DOHH2 (cell line): ENCODE measurements at regions not wholly inside any gene's neighbourhood (a gene's known extent, or its start where the extent isn't known, plus 50 kb on each side); places are given as distances from the start of the nearest gene placed in this dataset.

Source experiments
- H3F3A ChIP-seq: fragments of 200-600 bp; sonication (generic), shearing (Covaris generic); 2 replicates; pipeline ENCODE4 v1.6.0; 2016; ENCODE audit warnings: antibody characterized with exemption, mild to moderate bottlenecking; ENCODE audit not compliant: control insufficient read depth, insufficient read depth
- H3K27ac ChIP-seq: fragments of 200-600 bp; sonication (generic); 2 replicates; pipeline ENCODE4 v1.5.1; 2014; ENCODE audit warnings: low read depth, mild to moderate bottlenecking, low read length, moderate library complexity
- H3K27me3 ChIP-seq: fragments of 200-600 bp; sonication (generic); 2 replicates; pipeline ENCODE4 v1.6.1; 2014; ENCODE audit warnings: mild to moderate bottlenecking, low read length, mixed read lengths; ENCODE audit not compliant: control insufficient read depth
- H3K36me3 ChIP-seq: fragments of 200-600 bp; sonication (generic); 2 replicates; pipeline ENCODE4 v1.6.1; 2014; ENCODE audit warnings: mild to moderate bottlenecking, low read length, moderate library complexity, mixed read lengths; ENCODE audit not compliant: control insufficient read depth
- H3K4me1 ChIP-seq: fragments of 200-600 bp; sonication (generic); 2 replicates; pipeline ENCODE4 v1.6.1; 2014; ENCODE audit warnings: mild to moderate bottlenecking, low read length, mixed read lengths; ENCODE audit not compliant: control insufficient read depth
- H3K4me2 ChIP-seq: fragments of 200-600 bp; sonication (generic); 2 replicates; pipeline ENCODE4 v1.6.0; 2014; ENCODE audit warnings: mild to moderate bottlenecking, low read length, moderate library complexity
- H3K4me3 ChIP-seq: fragments of 200-600 bp; sonication (generic); 2 replicates; pipeline ENCODE4 v1.5.1; 2014; ENCODE audit warnings: mild to moderate bottlenecking, low read length, mixed read lengths
- H3K79me2 ChIP-seq: fragments of 200-600 bp; sonication (generic); 2 replicates; pipeline ENCODE4 v1.6.1; 2014; ENCODE audit warnings: mild to moderate bottlenecking, low read length, mixed read lengths; ENCODE audit not compliant: control insufficient read depth
- H3K9me2 ChIP-seq: fragments of 200-600 bp; sonication (generic); replicated peaks from 2 replicates; pipeline ENCODE4 v1.6.1; 2014; ENCODE audit warnings: mild to moderate bottlenecking, low read length, mixed read lengths; ENCODE audit not compliant: control insufficient read depth
- H3K9me3 ChIP-seq: fragments of 200-600 bp; sonication (generic); 2 replicates; pipeline ENCODE4 v1.6.1; 2014; ENCODE audit warnings: antibody characterized with exemption, low read length, mixed read lengths; ENCODE audit not compliant: control insufficient read depth, insufficient read depth
- H4K20me1 ChIP-seq: fragments of 200-600 bp; sonication (generic); 2 replicates; pipeline ENCODE4 v1.6.0; 2014; ENCODE audit warnings: low read depth, mild to moderate bottlenecking, antibody characterized with exemption, low read length, moderate library complexity; ENCODE audit not compliant: control insufficient read depth, insufficient read depth
- CTCF ChIP-seq: fragments of 200-600 bp; sonication (generic); IDR thresholded peaks from one replicate; pipeline ENCODE4 v1.5.1; 2014; ENCODE audit warnings: antibody characterized with exemption, mild to moderate bottlenecking, low read depth, low read length; ENCODE audit not compliant: poor library complexity, severe bottlenecking
- EZH2phosphoT487 ChIP-seq: fragments of 200-600 bp; sonication (generic); IDR thresholded peaks from 2 replicates; pipeline ENCODE4 v1.6.1; 2017; ENCODE audit warnings: borderline replicate concordance, mild to moderate bottlenecking, antibody characterized with exemption, low read length, moderate library complexity, mixed read lengths

DNA sequence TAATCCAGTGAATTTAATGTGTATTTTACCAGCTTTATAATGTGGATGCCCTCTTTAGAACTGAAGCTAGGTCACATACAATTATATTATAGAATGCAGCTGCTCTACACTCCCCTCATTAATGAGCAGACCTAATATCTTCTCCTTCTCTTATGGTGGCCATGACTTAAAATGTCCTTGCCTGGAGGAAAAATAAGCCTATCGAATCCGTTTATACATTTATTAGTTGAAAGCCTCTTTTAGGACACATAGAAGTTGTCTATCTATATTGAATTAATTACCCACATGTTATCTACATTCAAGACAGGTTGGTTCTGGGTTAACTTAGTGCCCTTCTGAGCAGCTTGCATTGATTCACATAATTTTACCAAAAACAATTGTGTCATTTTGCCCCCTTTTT is 1716.8 kb downstream of the HACE1 start:
- no peaks in the 10 kb centered on the region for H3K27me3 ChIP-seq
- H3K36me3 ChIP-seq = no peaks in the 10 kb centered on the region
- TF ChIP-seq EZH2phosphoT487 = no peak
- TF ChIP-seq CTCF = no peak
- H3K4me1 ChIP-seq = no peaks in the 10 kb centered on the region
- no peaks in the 10 kb centered on the region for H3K79me2 ChIP-seq
- H3K9me2 ChIP-seq = no peaks in the 10 kb centered on the region
- no peak overlapping the region for H3K4me3 ChIP-seq
- H3K27ac ChIP-seq = no peak overlapping the region
- H3K4me2 ChIP-seq = no peak overlapping the region
- H3F3A ChIP-seq = no peaks in the 10 kb centered on the region
- H4K20me1 ChIP-seq = no peaks in the 10 kb centered on the region
- no peaks in the 10 kb centered on the region for H3K9me3 ChIP-seq

DNA sequence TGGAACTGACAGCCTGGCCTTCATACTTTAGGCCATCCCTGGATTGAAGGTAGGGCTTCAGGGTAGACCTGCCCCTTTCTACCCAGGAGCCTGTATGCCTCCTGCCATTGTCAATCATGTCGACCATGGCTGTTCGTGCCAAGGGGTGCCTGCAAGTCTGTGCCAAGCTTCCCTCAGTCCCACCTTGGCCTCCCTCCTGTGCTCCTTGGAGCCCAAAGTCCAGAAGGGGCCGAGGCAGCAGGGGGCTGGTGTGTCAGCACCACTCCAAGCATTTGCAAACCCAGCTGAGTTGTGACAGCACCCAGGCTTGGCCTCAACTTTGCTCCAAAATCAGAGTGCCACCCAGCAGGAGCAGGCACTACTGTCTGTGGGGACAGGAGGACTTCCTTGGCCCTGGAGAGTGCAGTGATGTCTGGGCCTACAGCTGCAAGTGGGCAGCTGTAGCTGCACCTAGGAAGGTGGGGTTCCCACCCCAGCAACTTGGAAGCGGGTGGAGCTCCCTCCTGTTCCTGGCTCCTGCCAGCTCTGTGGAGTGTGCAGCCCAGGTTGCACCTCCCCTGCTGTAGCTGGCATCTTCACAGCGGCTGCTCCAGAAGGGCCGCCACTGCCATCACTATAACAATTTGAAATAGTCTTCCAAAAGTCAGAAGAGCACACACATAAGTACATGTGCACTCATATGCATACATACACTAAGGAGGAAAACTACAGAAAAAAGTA is 1719.3 kb downstream of the HACE1 start:
- H3K9me3 ChIP-seq = no peaks in the 10 kb centered on the region
- no peaks in the 10 kb centered on the region for H4K20me1 ChIP-seq
- no peaks in the 10 kb centered on the region for H3F3A ChIP-seq
- H3K4me2 ChIP-seq = no peak overlapping the region
- no peak for TF ChIP-seq EZH2phosphoT487
- TF ChIP-seq CTCF = no peak
- no peaks in the 10 kb centered on the region for H3K79me2 ChIP-seq
- H3K27ac ChIP-seq = no peak overlapping the region
- H3K4me1 ChIP-seq = no peaks in the 10 kb centered on the region
- H3K36me3 ChIP-seq = no peaks in the 10 kb centered on the region
- H3K9me2 ChIP-seq = no peaks in the 10 kb centered on the region
- H3K4me3 ChIP-seq = no peak overlapping the region
- H3K27me3 ChIP-seq = no peaks in the 10 kb centered on the region

- no peaks in the 10 kb centered on the region for H3K36me3 ChIP-seq
- H3K4me3 ChIP-seq = no peak overlapping the region
- H3K27ac ChIP-seq = no peak overlapping the region
- no peaks in the 10 kb centered on the region for H3K27me3 ChIP-seq
- H3K4me1 ChIP-seq = no peaks in the 10 kb centered on the region
- H3K79me2 ChIP-seq = no peaks in the 10 kb centered on the region
- no peaks in the 10 kb centered on the region for H3K9me2 ChIP-seq
- H3F3A ChIP-seq = no peaks in the 10 kb centered on the region
- H3K4me2 ChIP-seq = no peak overlapping the region
- H3K9me3 ChIP-seq = no peaks in the 10 kb centered on the region
- no peaks in the 10 kb centered on the region for H4K20me1 ChIP-seq
- no peak for TF ChIP-seq EZH2phosphoT487
- TF ChIP-seq CTCF = no peak
These were observed 1720.3 kb downstream of the HACE1 start for GRCh38 chr6:103139377-103139776.
